HG03432 (cell line): ENCODE measurements at regions not wholly inside any gene's neighbourhood (a gene's known extent, or its start where the extent isn't known, plus 50 kb on each side); places are given as distances from the start of the nearest gene placed in this dataset.

Source experiments
- ATAC-seq: cut with Tn5 transposase; IDR thresholded peaks from one replicate; pipeline ENCODE4 v1.9.1; 2021; ENCODE audit warnings: mild to moderate bottlenecking, moderate library complexity; ENCODE audit not compliant: unreplicated experiment

DNA sequence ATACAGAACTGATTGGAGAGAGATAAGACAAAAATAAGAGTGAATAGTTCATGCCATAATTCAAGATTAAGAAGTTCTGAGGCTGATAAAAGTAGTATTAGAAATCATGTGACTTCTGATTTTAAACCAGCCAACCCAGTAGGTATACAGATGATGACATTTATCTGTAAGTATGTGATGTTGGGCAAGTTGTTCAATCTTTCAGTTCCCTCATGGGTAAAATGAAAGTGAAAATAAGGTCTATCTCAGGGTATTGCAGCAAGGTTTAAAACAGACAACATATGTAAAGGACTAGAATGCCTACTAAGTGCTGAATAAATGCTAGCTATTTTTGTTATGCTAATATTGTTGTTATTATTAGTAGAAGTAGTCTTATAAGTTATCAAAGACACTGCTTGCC lies 1055.7 kb downstream of the NAALADL2 start:
- ATAC-seq = no peak

DNA sequence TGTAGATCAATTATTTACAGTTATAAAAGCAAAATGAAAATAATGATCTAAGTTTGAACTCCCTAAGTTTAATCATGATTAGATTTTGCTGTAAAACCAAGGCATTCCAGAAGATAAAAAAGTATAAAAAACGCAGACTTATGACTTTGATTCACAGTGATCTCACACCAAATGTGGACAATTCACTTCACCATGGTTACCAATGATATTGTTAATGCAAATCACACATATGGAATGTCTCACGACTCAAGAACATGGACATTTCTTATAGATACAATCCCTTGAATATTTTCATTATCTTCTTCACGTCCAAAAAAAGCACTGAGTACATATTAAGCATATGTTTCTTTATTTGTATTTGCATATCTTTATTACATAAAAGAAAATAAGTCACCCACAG lies 1054.2 kb downstream of the NAALADL2 start:
- no peak for ATAC-seq

DNA sequence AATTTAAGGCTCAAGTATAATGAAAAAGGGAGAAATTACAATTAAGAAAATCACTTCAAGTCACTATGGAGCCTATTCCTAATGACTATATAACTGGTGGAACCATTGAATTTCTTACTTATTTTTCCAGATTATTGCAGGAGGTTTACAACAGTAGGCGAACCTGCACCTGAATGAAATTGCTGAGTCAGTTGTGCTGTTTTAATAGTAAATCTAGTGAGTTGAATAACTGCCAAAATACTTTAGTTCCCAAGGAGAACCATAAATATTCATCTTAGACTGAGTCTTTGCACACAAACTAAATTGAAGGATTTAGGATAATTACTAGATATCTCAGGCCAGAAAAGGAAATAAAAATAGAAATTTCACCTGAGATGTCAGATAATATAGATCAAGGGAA lies 1052.8 kb downstream of the NAALADL2 start:
- ATAC-seq = no peak

DNA sequence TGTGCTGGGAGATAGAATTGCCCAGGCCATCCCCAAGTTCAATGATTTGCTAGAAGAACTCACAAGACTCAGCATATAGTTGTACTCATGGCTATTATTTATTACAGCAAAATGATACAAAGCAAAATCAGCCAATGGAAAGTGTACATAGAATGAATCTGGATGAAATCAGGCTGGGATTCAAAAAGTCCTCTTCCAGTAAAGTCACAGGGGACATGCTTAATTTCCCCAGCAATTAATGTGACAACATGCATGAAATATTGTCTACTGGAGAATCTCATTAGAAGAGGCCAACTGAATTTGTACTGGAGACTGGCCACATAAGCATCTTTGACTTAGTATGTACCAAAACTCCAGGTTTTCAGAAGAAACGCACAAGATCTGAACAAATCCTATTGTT lies 1043.1 kb downstream of the NAALADL2 start:
- no peak for ATAC-seq

DNA sequence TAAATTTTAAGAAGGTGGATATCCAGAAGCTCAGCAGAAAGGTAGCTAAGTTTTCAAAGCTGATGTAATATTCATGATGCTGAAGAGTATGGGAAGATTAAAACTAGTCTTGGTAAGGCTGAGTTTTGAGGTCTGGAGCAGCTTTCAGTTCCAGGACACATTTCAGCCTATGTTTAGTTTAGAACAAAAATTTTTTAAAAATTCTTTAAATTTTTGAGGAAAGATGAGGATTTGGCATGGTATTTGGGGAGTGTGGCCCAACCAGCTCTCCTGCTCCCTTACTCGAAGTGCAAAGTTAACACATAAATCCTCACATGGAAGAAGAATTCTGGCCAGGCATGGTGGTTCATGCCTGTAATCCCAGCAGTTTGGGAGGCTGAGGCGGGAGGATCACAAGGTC lies 1039.1 kb downstream of the NAALADL2 start:
- no peak for ATAC-seq

DNA sequence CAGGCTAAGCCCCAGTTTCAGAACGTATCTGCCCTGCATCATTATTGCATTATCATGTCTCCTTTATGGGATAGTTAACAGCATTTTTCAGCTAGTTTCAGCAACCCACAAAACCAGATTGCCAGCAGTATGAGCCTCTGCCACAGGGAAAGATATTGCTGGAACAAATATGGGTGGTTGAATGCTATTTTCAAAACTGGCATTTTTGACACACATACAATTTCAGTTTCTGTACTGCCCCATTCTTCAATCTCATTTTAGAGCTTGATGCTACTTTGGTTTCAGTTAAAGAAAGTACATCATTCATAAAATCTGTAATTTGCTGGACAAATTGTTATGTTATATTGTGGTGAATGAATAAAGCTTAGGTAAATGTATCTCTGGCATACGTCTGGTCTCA lies 1037.5 kb downstream of the NAALADL2 start:
- ATAC-seq = no peak

DNA sequence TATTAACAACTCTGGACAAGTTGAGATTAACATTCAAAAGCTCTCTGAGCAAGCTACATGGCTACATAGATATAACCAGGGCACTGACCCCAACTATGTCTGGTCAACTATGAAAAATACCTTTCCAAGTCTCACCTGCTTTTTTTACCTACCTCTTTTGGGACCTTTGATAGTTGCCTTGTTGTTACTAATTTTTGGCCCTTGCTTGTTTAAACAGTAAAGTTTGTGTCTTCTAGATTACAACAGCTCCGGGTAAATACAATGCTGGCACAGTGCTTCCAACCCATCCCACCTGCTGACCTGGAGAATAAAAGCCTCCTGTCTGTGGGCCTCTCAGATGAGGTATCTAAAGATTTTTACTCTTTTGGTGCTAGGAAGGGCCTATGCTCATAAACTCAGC lies 1036.6 kb downstream of the NAALADL2 start:
- no peak for ATAC-seq

DNA sequence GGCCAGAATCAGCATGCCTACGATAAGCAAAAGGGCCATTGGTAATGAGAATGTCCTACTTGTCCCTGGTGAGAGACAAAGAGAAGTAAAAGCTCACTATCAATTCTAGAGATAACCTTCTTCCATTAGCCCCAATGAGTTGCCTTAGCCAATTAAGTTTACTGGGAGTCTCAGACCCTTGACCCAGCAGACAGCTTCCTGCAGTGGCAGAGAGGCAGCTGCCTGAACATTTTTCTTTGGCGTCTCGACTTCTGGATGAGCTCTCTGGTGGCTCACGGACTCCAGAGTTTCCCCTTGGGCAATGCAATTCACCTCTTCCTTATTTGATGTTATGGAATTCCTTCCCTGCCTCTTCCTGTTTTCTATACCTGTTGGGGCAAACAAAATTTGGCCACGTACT lies 1034.4 kb downstream of the NAALADL2 start:
- ATAC-seq = no peak

DNA sequence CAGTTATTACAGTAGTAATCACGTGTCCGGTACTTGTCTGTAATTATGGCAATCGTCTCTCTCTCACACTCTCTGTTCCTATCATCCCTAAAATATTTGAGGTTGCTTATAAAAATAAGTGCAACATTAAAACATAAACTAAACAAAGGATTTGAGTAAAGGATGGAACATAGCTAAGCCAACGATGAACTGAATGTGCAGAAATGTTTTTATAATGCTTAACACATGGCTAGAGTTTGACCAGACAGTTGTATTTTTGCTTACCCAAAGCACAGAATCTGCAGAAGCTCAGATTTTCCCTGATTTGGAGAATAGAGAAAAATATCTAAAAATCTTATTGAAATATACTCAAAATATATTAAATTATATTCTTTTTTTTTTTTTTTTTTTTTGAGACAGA lies 1030.9 kb downstream of the NAALADL2 start:
- ATAC-seq = no peak

DNA sequence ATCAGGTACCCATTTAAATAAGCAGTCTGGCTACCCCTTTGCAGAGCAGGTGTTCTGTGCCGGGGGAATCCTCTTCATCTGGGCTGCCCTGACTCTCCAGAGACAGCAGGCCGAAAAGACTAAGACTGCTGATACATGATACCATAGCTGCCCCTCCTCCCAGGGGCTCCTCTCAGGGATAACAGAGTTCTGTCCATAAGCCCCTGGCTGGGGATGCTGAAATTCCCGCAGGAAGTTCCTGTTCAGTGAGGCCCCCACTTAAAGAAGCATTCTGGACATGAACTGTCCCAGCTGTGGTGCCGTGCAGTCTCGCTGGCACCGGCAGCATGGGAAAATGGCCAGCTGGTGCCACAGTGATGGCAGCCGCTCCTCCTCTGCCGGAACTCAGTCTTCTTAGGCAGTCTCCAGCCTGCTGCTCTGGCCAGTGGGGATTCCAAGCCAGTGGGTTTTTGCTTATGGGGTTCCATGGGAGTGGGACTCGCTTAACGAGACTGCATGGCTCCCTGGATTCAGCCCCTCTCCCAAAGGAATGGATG lies 1026.2 kb downstream of the NAALADL2 start:
- no peak for ATAC-seq

DNA sequence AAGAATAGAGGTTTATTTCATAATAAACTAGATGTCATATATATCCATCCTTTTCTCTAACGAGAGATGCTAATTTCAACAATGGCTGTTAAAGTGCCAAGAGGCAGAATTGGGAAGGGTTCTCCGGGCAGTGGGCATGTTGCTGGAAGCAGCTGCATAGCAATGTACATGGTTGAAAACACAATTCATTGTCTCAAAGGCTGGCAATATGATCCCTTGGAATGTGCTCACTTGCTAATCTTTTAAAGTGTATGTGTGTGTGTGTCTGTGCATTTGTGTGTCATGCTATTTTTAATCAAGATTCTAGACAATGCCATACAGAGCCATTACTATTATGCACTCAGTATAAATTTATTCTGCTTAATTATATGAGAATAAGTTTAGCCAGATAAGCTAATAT lies 1020.3 kb downstream of the NAALADL2 start:
- no peak for ATAC-seq

DNA sequence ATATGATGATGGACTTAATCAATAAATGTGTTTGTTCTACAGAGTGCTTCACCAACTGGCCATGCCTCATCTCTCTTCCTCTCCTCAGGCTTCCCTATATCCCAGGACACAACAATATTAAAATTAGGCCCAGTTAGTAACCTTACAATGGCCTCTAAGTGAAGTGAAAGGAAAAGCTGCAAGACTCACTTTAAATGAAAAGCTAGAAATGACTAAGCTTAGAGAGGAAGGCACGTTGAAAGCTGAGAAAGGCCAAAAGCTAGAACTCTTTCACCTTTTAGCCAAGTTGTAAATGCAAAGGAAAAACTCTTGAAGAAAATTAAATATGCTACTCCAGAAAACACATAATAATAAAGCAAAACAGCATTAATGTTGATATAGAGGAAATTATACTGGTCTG lies 1010.3 kb downstream of the NAALADL2 start:
- peak; percentile 95 for ATAC-seq

DNA sequence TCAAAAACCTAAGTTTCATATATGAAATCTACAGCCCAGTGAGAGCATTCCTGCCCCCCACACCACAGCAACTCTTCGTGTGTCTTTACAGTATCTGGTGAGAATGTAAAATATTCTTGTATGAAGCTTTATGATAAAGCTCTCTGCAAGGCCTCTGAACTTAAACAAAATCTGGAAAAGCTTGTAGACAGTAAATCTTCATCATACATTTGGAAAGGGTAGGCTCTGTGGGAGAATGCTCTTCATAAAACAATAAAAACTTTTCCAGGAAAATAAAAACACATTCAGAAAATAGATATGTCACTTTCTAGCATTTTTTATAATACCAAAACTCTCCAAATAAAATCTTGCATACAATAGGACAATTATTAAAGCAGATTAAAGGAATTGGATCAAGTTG lies 1009.5 kb downstream of the NAALADL2 start:
- ATAC-seq = no peak

DNA sequence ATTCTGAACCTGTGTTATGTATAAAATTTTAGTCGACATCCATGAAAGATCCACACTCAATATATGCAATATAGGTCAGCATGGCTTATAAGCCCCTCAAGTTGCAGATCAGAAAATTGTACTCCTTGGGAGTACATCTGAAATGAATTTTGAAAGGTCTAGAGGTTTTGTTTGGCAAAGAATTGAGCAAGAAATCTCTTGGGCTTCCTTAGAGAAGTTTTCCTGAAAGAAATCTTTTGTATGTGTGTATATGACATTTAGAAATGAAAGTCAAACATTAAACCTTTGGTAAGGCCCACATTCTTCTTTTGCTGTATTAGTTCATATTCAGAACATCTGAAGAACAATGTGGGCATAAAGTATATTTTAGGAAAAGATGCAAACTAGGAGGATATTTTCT lies 1006.6 kb downstream of the NAALADL2 start:
- ATAC-seq = no peak

DNA sequence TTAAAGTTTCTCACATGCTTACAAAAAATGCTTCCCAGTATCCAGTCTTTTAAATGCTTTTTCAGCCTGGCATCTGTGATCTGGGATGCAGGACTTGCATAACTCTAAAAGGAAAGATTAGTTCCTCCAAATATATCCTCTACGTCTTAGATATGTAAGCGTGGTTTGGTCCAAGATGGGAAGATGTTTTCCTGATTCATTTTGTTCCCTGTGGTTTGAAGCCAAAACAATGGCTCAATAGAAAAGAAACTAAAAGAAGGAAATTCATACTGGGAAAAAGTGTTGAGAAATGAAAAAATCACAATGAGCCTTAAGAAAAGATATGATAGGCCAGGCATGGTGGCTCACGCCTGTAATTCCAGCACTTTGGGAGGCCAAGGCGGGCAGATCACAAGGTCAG lies 1002.8 kb downstream of the NAALADL2 start:
- no peak for ATAC-seq
